ENCODE measurements at regions not wholly inside any gene's neighbourhood (a gene's known extent, or its start where the extent isn't known, plus 50 kb on each side); places are given as distances from the start of the nearest gene placed in this dataset.

DNA sequence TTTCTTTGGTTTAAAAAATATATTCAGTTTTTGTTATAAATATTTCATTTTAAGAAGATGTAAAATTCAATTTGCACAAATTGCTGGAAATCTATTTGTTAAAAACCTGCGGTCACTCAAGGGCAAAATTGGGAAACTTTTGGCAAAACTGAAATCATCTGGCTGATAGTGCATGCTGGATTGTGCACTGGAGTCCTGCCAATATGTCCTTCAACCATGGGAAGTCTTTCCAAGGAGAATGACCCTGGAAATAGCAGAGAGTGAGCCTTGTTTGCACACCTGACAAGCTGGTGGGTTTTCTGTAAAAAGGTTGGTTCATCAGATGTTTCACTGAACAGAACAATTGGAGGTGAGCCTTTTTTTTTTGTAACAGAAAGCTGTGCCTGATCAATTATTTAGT is 413.5 kb downstream of the BTBD3 start:
- DNase-seq = no peak
- no peaks in the 10 kb centered on the region for H3K36me3 Mint-ChIP-seq

DNA sequence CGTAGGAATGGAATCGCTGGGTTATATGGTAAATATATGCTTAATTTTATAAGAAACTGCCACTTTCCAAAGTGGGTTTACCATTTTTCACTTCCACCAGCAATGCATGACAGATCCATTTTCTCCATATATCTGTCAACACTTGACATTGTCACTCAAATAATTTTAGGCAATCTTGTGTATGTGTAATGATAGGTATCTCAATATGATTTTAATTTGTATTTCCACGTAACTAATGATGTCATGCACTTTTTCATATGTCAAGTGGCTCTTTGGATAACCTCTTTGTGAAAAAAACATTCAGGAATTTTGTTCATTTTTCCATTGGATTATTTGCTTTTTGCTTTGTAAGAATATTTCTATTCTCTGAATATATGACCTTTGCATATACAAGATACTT is 419.9 kb downstream of the BTBD3 start:
- Mint-ChIP-seq H3K27ac (no peak overlapping the region), H3K36me3 (no peaks in the 10 kb centered on the region), H3K4me1 (no peaks in the 10 kb centered on the region), H3K4me3 (no peak overlapping the region), H3K9me3 (peaks cover 0 to 17% (median 3%) of the 10 kb centered on the region in 6 donors), H3K27me3 (ENCODE audit: low read depth in 3 of 3) (peaks cover 0 to 2% (median 0%) of the 10 kb centered on the region in 3 donors)
- no peak for DNase-seq

More for the DNA sequence above, 413.5 kb downstream of the BTBD3 start:
- Mint-ChIP-seq H3K27ac (no peak overlapping the region), H3K27me3 (ENCODE audit: low read depth in 3 of 3) (peaks cover 0 to 3% (median 0%) of the 10 kb centered on the region in 3 donors), H3K4me3 (no peak overlapping the region), H3K9me3 (peaks cover 5 to 40% (median 11%) of the 10 kb centered on the region in 6 donors), H3K4me1 (no peaks in the 10 kb centered on the region)

DNA sequence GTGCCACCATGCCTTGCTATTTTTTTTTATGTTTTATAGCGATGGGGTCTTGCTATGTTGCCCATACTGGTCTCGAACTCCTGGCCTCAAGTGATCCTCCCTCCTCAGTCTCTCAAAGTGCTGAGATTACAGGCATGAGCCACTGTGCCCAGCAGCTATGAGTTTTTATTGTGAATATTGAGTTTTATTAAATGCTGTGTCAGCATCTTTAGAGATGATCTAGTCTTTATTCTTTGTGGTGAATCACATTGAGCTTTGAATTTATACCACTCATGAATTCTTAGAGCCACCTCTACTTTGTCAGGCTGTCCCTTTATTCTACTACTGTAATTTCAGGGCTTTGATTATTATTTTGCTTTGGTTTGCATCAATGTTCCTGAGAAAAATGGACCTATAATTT is 428.3 kb downstream of the BTBD3 start:
- H3K36me3 Mint-ChIP-seq = no peaks in the 10 kb centered on the region
- no peak overlapping the region for H3K27ac Mint-ChIP-seq
- no peaks in the 10 kb centered on the region for H3K4me1 Mint-ChIP-seq
- H3K4me3 Mint-ChIP-seq = no peak overlapping the region
- H3K27me3 Mint-ChIP-seq (ENCODE audit: low read depth in 3 of 3) = peaks cover 2 to 4% (median 2%) of the 10 kb centered on the region in 3 donors
- H3K9me3 Mint-ChIP-seq = peaks cover 0 to 16% (median 8%) of the 10 kb centered on the region in 6 donors
- no peak for DNase-seq

DNA sequence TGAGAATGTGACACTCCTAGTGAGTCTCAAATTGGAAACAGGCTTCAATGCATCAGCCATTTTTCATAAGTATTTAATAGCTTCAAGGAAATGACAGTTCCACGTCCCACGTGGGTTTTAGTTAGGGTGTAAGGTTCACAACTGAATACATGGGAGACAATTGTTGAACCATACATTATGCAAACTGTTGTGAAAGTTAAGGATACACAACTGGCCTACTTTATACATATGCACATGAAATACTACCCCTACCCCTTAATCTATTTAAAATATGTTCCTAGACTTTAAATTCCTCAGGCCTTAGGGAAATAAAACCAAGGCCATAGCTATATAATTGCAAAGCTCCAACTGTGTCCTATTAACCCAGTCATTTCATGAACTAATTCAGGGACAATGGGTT is 436.1 kb downstream of the BTBD3 start:
- Mint-ChIP-seq H3K27ac (no peak overlapping the region), H3K4me1 (peaks cover 0 to 16% of the 10 kb centered on the region in 2 donors), H3K27me3 (ENCODE audit: low read depth in 3 of 3) (peaks cover 0 to 3% (median 0%) of the 10 kb centered on the region in 3 donors), H3K4me3 (no peak overlapping the region), H3K36me3 (no peaks in the 10 kb centered on the region), H3K9me3 (peaks cover 0 to 32% (median 4%) of the 10 kb centered on the region in 6 donors)
- no peak for DNase-seq

DNA sequence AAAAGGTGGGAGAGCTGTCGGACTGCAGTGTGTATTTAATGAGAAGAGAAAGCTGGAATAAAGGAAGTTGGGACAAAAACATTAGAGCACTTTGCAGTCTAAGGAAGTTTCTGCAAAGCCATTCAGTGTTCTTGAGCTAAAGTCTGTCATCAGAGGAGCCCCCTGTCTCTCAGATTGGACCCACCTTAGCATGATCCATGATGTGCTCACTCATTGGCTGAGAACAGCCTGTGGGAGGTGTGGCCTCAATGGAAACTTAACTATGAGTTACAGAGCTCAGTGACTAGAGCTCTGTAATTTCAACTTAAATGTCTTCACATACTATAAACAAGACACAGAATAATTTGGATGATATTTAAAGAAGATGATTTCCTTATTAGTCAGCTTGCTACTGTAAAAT is 437.0 kb downstream of the BTBD3 start:
- no peak for DNase-seq
- Mint-ChIP-seq H3K27me3 (ENCODE audit: low read depth in 3 of 3) (peaks cover 0 to 3% (median 0%) of the 10 kb centered on the region in 3 donors), H3K4me3 (no peak overlapping the region), H3K27ac (no peak overlapping the region), H3K36me3 (no peaks in the 10 kb centered on the region), H3K9me3 (peaks cover 0 to 36% (median 6%) of the 10 kb centered on the region in 6 donors), H3K4me1 (peaks cover 0 to 16% of the 10 kb centered on the region in 2 donors)

DNA sequence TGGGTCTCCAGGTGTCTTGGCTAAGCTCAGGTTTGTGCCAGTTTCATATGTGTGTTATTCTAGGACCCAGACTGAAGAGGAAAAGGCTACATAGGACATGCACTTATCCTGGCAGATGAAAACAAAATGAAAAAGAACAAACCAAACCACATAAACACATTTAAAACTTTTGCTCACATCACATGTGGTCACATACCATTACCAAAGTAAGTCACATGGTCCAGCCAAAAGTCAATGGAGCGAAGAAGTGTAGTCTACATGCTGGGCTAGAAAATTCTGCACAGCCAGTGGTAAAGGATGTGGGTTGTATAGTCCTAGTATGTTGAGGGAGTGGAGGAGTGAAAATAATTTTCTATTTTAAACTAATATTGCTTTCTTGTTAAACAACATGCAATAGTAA is 437.5 kb downstream of the BTBD3 start:
- Mint-ChIP-seq H3K4me3 (no peak overlapping the region), H3K9me3 (peaks cover 0 to 36% (median 6%) of the 10 kb centered on the region in 6 donors), H3K27ac (peak overlapping the region in 1 of 6 donors; percentile 45), H3K36me3 (no peaks in the 10 kb centered on the region), H3K4me1 (peaks cover 0 to 16% of the 10 kb centered on the region in 2 donors), H3K27me3 (ENCODE audit: low read depth in 3 of 3) (peaks cover 0 to 3% (median 0%) of the 10 kb centered on the region in 3 donors)
- peak in 1 of 3 donors; percentile 0 for DNase-seq

DNA sequence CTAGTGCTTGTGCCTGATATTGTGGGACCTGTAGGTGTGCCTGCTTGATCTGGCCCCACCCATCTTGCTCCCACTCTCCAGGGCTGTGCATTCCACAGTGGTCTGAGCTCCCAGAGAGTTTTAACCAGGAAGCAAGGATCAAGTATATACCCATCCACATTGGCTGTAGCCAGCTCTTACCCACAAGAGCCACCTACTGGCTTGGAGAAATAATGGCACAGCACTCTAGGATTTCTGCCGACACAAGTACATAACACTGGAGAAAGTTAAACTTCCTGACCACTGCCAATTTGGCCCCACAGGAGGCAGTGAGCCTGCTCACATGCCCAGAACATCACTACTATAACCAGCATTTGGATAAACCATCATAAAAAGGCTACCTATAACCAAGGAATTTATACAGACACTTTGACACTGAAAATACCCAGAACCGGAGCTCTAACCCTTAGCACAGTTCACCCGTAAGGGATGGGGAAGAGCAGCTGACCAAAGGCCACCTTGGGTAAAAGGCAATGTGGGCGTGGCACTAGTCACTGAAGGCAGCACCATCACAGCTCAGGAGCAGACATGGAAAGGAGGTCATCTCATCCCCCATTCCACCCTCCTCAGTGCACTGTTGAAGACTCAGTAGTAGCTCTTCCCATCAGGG is 440.4 kb downstream of the BTBD3 start:
- H3K4me1 Mint-ChIP-seq = peaks cover 0 to 16% of the 10 kb centered on the region in 2 donors
- H3K9me3 Mint-ChIP-seq = peaks cover 2 to 30% (median 11%) of the 10 kb centered on the region in 6 donors
- no peak for DNase-seq
- no peaks in the 10 kb centered on the region for H3K36me3 Mint-ChIP-seq
- no peak overlapping the region for H3K27ac Mint-ChIP-seq
- peaks cover 0 to 3% (median 0%) of the 10 kb centered on the region in 3 donors for H3K27me3 Mint-ChIP-seq (ENCODE audit: low read depth in 3 of 3)
- no peak overlapping the region for H3K4me3 Mint-ChIP-seq

DNA sequence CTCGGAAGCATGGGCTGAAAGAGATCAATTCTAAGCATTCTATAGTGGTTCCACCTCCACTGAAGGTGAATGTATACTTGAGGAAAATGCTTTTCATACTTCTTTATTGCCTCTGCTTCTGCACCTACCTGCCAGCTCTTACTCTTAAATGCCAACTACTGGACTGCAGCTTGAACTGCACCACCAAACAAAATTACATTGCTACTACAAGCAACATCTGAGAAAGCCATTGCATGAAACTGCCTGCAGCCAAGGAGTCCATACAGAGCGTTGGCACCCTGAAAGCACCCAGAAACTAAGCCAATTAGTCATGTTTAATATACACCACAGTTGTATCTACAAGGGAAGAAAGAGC is 440.9 kb downstream of the BTBD3 start:
- peaks cover 0 to 16% of the 10 kb centered on the region in 2 donors for H3K4me1 Mint-ChIP-seq
- H3K4me3 Mint-ChIP-seq = no peak overlapping the region
- peaks cover 0 to 3% (median 0%) of the 10 kb centered on the region in 3 donors for H3K27me3 Mint-ChIP-seq (ENCODE audit: low read depth in 3 of 3)
- H3K27ac Mint-ChIP-seq = no peak overlapping the region
- no peak for DNase-seq
- H3K9me3 Mint-ChIP-seq = peaks cover 3 to 30% (median 11%) of the 10 kb centered on the region in 6 donors
- no peaks in the 10 kb centered on the region for H3K36me3 Mint-ChIP-seq

DNA sequence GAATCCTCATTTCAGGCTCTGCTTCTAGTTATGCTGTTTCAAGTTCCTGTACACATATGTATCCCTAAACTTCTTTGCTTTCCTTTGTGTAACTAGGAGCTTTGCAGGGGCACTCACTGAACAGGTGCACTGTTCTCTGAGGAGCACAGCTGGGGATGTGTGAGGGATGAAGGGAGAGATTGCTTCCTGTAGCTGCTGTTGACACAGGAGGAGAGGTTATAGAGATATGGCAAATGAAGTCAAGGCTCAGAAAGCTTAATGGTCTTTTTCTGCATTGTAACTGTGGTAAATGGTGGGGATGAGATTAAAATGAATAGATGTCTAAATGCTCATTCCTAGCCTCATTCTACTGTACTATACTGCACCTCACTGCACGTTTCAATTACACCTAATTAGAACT is 454.3 kb downstream of the BTBD3 start:
- Mint-ChIP-seq H3K4me3 (no peak overlapping the region), H3K9me3 (peaks cover 0 to 12% (median 4%) of the 10 kb centered on the region in 6 donors), H3K36me3 (no peaks in the 10 kb centered on the region), H3K27me3 (ENCODE audit: low read depth in 3 of 3) (peaks cover 0 to 1% (median 1%) of the 10 kb centered on the region in 3 donors), H3K27ac (no peak overlapping the region), H3K4me1 (no peaks in the 10 kb centered on the region)
- DNase-seq = no peak

DNA sequence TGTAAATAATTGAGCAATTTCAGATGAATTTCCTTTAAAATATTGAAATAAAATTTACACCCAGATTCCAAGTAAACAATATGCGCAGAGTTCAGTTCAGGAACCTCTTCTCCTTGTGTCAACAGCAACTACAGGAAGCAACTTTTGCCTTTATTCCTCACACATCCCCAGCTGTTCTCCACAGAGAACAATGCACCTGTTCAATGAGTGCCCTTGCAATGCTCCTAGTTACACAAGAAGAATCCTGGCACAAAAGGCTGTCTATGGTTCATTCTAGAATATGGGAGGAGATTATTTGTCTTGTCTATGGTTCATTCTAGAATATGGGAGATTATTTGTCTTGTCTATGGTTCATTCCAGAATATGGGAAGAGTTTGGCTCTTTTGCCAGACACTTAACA is 454.9 kb downstream of the BTBD3 start:
- H3K27ac Mint-ChIP-seq = no peak overlapping the region
- no peak for DNase-seq
- peaks cover 0 to 14% (median 4%) of the 10 kb centered on the region in 6 donors for H3K9me3 Mint-ChIP-seq
- peaks cover 0 to 1% (median 1%) of the 10 kb centered on the region in 3 donors for H3K27me3 Mint-ChIP-seq (ENCODE audit: low read depth in 3 of 3)
- H3K36me3 Mint-ChIP-seq = no peaks in the 10 kb centered on the region
- no peaks in the 10 kb centered on the region for H3K4me1 Mint-ChIP-seq
- no peak overlapping the region for H3K4me3 Mint-ChIP-seq

DNA sequence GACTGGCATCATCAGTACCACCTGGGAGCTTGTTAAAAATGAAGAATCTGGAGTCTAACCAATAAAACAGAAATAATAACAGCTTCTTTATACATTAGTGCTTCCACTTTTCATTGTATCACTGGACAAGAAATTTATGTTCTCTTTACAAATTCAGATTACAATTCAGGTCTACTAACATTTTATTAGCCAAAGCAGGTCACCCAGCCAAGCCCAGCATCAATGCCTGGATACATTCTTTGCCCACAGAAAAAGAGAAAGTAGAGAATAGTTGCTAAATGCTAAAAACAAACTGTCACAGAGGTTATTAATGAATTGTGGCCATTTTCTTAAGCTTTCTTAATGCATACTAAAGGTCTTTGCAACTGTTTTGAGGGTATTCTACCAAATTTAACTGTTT is 458.3 kb downstream of the BTBD3 start:
- H3K27ac Mint-ChIP-seq = no peak overlapping the region
- no peaks in the 10 kb centered on the region for H3K4me1 Mint-ChIP-seq
- DNase-seq = no peak

DNA sequence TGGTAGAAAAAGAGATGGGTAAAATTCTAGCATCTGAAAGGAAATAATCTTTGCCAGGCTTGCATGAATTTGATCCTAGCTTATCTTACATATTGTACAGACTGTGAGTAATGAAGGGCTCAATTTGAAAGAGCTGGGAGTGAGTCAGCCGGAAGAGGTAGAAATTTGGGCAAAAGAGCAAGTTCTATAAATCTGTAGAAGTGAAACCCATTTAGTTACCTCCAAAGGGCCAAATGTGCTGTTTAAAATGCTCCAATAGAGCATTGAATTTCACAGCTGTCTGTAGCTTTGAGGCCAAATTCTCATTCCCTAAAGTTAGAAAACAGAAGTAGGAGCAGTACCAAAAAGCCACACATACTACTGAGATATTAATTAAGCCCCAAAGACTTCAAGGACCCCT is 466.1 kb downstream of the BTBD3 start:
- no peaks in the 10 kb centered on the region for H3K4me1 Mint-ChIP-seq
- H3K36me3 Mint-ChIP-seq = peaks cover 0 to 4% (median 0%) of the 10 kb centered on the region in 3 donors
- H3K27ac Mint-ChIP-seq = no peak overlapping the region
- no peak overlapping the region for H3K4me3 Mint-ChIP-seq
- peaks cover 0 to 2% (median 0%) of the 10 kb centered on the region in 3 donors for H3K27me3 Mint-ChIP-seq (ENCODE audit: low read depth in 3 of 3)
- H3K9me3 Mint-ChIP-seq = peaks cover 0 to 16% (median 3%) of the 10 kb centered on the region in 6 donors
- no peak for DNase-seq

More for the DNA sequence above, 458.3 kb downstream of the BTBD3 start:
- peaks cover 0 to 4% (median 3%) of the 10 kb centered on the region in 3 donors for H3K36me3 Mint-ChIP-seq
- no peak overlapping the region for H3K4me3 Mint-ChIP-seq
- peaks cover 0 to 33% (median 5%) of the 10 kb centered on the region in 6 donors for H3K9me3 Mint-ChIP-seq
- H3K27me3 Mint-ChIP-seq (ENCODE audit: low read depth in 3 of 3) = peaks cover 0 to 3% (median 1%) of the 10 kb centered on the region in 3 donors

DNA sequence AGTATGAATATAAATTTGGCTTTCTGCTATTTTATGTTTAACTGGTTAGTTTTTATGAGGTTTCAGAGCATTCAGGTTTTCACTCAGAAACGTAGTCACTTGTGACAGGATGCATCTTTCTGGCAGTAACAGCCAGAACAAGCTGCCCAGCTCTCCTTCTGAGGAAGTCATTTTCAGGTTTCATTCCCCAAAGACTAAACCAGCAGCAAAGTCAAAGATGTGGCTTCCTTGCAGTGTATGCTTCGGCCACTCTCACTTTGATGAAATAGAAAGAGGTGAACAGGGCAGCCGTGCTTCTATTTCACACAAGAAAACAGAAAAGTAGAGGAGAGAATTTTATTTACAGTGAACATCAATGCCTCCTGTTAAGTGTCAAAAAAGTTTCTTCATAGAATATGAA is 469.1 kb downstream of the BTBD3 start:
- H3K4me3 Mint-ChIP-seq = no peak overlapping the region
- no peaks in the 10 kb centered on the region for H3K36me3 Mint-ChIP-seq
- H3K9me3 Mint-ChIP-seq = peaks cover 0 to 19% (median 0%) of the 10 kb centered on the region in 6 donors
- H3K27me3 Mint-ChIP-seq (ENCODE audit: low read depth in 3 of 3) = peaks cover 0 to 3% (median 0%) of the 10 kb centered on the region in 3 donors
- DNase-seq = no peak
- no peaks in the 10 kb centered on the region for H3K4me1 Mint-ChIP-seq
- no peak overlapping the region for H3K27ac Mint-ChIP-seq

DNA sequence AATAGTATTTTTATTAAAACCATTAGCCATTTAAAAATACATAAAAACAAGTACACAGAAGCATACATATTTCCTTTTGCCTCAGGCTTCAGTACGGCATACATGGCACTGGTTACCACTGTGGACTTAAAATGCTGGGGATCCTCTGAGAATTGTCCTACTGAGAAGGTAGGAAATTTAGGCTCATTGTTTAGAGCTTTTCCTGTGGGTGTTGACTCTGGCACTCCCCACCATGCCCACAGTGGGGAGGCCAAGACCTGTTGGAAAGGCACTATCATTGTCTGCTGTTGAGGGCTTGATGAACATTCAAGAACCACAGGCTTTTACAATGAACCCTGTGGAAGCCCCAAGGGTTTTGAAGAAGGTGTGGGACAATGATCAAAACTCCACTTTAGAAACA is 473.4 kb downstream of the BTBD3 start:
- H3K27me3 Mint-ChIP-seq (ENCODE audit: low read depth in 3 of 3) = peaks cover 0 to 2% (median 1%) of the 10 kb centered on the region in 3 donors
- H3K4me3 Mint-ChIP-seq = no peak overlapping the region
- no peak for DNase-seq
- H3K36me3 Mint-ChIP-seq = no peaks in the 10 kb centered on the region
- no peaks in the 10 kb centered on the region for H3K4me1 Mint-ChIP-seq
- no peak overlapping the region for H3K27ac Mint-ChIP-seq
- H3K9me3 Mint-ChIP-seq = peaks cover 0 to 21% (median 1%) of the 10 kb centered on the region in 6 donors

DNA sequence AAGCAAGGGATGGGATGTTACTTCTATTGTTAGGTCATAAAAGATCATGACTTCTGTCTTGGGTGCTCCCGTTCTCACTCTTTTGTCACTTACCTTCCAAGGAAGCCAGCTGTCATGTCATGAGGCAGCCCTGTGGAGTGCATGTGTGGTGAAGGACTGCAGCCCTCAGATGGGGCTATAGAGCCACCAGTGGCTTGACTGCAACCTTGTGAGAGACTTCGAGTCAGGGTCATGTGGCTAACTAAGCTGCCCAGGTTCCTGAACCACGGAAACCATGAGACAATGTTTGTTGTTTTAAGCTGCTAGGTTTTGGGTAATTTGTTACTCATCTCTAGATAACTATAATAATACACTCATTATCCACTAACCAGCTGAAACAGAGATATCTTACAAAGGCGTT is 477.1 kb downstream of the BTBD3 start:
- Mint-ChIP-seq H3K36me3 (no peaks in the 10 kb centered on the region), H3K27ac (no peak overlapping the region), H3K27me3 (ENCODE audit: low read depth in 3 of 3) (peaks cover 0 to 2% (median 1%) of the 10 kb centered on the region in 3 donors), H3K4me1 (no peaks in the 10 kb centered on the region), H3K4me3 (no peak overlapping the region), H3K9me3 (peaks cover 0 to 22% (median 1%) of the 10 kb centered on the region in 6 donors)
- DNase-seq = peak in 1 of 3 donors; percentile 10

Measured in immature natural killer cell (primary cell).